ACC112 (cell line): ENCODE measurements at regions not wholly inside any gene's neighbourhood (a gene's known extent, or its start where the extent isn't known, plus 50 kb on each side); places are given as distances from the start of the nearest gene placed in this dataset.

Experiments used
- H2AFZ ChIP-seq: fragments of 200-600 bp; sonication (generic); one replicate; pipeline ENCODE4 v1.6.0; 2017; ENCODE audit warnings: antibody characterized with exemption, low read length; ENCODE audit not compliant: unreplicated experiment
- H3K27ac ChIP-seq: fragments of 200-600 bp; sonication (generic); 2 replicates; pipeline ENCODE4 v1.5.1; 2014; ENCODE audit warnings: low read depth, mild to moderate bottlenecking, antibody characterized with exemption, low read length, moderate library complexity
- H3K27me3 ChIP-seq: fragments of 200-600 bp; sonication (generic); 2 replicates; pipeline ENCODE4 v1.6.1; 2014; ENCODE audit warnings: mild to moderate bottlenecking, antibody characterized with exemption, low read length, moderate library complexity, mixed read lengths; ENCODE audit not compliant: insufficient read depth
- H3K36me3 ChIP-seq: fragments of 200-600 bp; sonication (generic); 2 replicates; pipeline ENCODE4 v1.6.1; 2016; ENCODE audit warnings: mild to moderate bottlenecking, antibody characterized with exemption, low read length, moderate library complexity, mixed read lengths; ENCODE audit not compliant: insufficient read depth
- H3K4me1 ChIP-seq: fragments of 200-600 bp; sonication (generic); one replicate; pipeline ENCODE4 v1.6.1; 2016; ENCODE audit warnings: low read length, mixed read lengths; ENCODE audit not compliant: insufficient read depth, unreplicated experiment, control insufficient read depth
- H3K4me3 ChIP-seq: fragments of 200-600 bp; sonication (generic); 2 replicates; pipeline ENCODE4 v1.5.1; 2014; ENCODE audit warnings: mild to moderate bottlenecking, low read depth, low read length
- H3K79me2 ChIP-seq: fragments of 200-600 bp; sonication (generic); one replicate; pipeline ENCODE4 v1.6.0; 2016; ENCODE audit warnings: low read length; ENCODE audit not compliant: control insufficient read depth, unreplicated experiment, insufficient read depth

DNA sequence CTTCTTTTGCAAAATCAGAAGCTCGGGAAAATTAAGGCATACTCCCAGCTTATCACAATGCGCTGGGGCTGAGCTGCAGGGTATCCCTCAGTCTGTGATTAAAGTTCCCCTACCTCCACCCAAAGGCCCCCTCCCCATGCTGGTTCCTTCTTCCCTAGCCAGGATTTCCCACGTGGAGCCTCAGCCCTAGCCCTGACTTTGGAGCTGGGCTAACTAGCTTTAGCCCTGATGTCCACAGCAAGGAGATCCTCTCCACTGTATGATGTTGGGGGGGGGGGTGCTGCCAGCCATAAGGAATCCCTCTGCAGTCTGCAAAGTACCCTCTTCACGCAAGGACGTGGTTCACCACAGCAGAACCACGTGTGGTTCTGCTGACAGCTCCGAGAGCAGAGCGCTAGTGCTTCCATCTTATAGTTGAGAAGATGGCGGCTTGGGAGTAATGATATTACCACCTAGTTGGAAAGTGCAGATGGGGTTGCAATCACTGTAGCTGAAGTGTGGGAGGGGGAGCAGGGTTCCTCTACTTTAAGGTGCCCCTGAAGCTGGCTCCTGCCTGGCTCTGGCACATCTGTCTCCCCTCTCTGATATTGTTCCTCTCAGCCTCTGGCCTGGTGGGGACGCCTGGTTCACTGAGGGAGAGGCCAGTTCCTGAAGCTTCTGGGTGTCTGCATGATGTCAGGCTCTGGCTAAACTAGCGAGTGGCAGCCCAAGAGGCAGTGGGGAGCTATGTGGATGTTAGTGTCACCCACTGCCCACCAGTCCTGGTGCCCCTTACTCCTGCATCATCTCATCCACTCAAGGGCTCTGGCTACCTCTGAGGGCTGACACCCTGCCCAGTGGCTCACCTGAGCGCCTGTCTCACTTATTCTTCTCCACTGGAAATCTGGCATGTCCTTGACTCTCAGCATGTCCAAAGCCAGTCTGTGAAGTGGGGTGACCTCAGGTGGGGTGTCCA lies 270.7 kb downstream of the RPS24 start:
- H2AFZ ChIP-seq, result no peak overlapping the region
- peaks cover 24% of the 10 kb centered on the region; the same call in 1 of the 2 replicates for H3K27me3 ChIP-seq
- H3K4me3 ChIP-seq, result no peak overlapping the region
- H3K27ac ChIP-seq, result no peak overlapping the region
- H3K4me1 ChIP-seq, result peaks cover 8% of the 10 kb centered on the region
- no peaks in the 10 kb centered on the region for H3K79me2 ChIP-seq
- H3K36me3 ChIP-seq, result no peaks in the 10 kb centered on the region

DNA sequence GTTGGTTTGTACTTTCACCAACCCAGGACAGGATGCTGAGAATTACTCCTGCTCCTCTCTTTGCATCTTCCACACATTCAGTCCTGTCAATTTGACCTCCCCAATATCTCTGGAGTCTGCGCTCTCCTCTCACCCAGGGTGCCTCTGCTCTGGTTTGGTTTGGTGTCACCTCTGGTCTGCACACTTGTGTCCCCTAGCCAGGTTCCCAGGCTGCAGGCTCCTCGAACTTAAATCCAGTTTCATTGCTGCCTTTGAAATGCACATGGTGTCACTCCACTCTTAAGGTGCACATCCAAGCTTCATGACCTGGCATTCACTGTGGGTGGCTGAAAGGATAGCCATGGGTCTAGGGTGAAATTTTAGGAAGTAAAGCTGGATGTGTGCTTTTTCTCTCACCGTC lies 271.6 kb downstream of the RPS24 start:
- Histone ChIP-seq H3K27me3 (peaks cover 27% of the 10 kb centered on the region; the same call in 1 of the 2 replicates), H3K36me3 (no peaks in the 10 kb centered on the region), H3K27ac (no peak overlapping the region), H2AFZ (no peak overlapping the region), H3K4me1 (peaks cover 8% of the 10 kb centered on the region), H3K4me3 (no peak overlapping the region), H3K79me2 (no peaks in the 10 kb centered on the region)

DNA sequence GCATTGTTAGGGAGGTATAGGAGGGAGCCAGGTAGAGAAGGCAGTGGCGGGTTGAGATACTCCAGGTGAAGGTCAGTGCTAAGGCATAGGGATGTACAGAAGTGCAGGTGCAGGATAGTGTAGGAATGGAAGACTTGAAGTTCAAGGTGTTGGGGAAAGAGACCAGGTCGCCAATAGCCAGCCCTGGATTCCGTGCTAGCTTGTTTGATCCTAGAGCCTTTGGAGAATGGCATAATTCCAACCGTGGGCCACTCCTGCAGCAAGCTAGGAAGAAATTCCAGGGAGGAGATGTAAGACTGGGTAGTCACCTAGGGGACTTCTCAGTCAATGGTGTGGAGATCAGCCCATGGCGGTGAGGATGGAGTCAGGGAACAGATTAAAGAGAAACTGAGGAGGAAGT lies 272.7 kb downstream of the RPS24 start:
- no peak overlapping the region for H2AFZ ChIP-seq
- no peak overlapping the region for H3K4me3 ChIP-seq
- peaks cover 8% of the 10 kb centered on the region for H3K4me1 ChIP-seq
- no peaks in the 10 kb centered on the region for H3K36me3 ChIP-seq
- peaks cover 27% of the 10 kb centered on the region; the same call in 1 of the 2 replicates for H3K27me3 ChIP-seq
- no peak overlapping the region for H3K27ac ChIP-seq
- no peaks in the 10 kb centered on the region for H3K79me2 ChIP-seq

DNA sequence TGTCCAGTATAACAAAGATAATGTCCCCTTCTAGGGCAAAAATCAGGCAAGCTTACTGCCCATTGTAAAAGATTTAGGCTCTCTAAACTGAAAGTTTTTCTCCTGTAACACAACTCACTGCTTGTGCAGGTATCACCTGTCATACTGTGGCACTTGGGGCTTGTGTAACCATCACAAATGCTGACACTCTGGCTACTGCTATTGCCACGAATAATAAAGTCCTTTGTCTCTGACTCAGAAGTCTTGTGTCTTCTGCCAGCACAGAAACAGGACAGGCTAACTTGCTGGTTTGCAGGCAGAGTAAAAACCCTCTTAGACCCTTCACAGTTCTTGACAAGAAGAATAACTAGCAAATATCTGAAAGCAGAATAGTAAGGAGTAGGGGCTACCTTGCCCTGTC lies 273.9 kb downstream of the RPS24 start:
- H3K79me2 ChIP-seq, result no peaks in the 10 kb centered on the region
- no peak overlapping the region for H3K4me3 ChIP-seq
- no peak overlapping the region for H3K27ac ChIP-seq
- H3K36me3 ChIP-seq, result no peaks in the 10 kb centered on the region
- H2AFZ ChIP-seq, result no peak overlapping the region
- peaks cover 2% of the 10 kb centered on the region for H3K4me1 ChIP-seq
- peaks cover 32% of the 10 kb centered on the region for H3K27me3 ChIP-seq

DNA sequence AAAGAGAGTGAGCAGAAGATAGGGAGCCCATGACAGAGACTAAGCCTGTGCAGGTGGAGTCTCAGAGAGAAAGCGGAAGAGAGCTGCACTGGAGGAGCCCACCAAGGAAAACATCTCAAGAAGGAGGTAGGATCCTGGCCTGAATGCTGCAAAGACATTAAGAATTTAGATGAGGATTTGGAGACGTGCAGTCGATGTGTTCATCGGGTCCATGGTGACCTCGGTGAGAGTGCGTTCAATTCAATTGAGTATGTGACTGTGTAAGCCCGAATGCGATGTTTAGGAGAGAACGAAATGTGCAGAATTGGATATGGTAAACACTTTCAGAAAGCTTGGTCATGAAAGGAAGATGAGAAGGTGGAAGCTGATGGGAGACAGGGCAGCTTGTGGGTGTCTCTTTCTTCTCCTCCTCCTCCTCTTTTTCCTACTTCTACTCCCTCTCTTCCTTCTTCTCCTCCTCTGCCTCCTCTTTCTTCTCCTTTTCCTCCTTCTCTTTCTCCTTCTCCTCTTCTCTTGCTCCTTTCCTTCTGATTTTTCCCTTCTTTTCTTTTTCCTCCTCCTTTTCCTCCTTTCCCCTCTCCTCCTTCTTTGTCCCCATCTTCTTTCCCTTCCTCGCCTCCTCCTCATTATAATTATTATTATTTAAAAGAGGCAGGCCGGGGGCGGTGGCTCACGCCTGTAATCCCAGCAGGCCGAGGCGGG lies 276.0 kb downstream of the RPS24 start:
- H3K27me3 ChIP-seq, result peaks cover 39% of the 10 kb centered on the region
- no peak overlapping the region for H2AFZ ChIP-seq
- no peak overlapping the region for H3K4me3 ChIP-seq
- H3K4me1 ChIP-seq, result no peaks in the 10 kb centered on the region
- H3K27ac ChIP-seq, result no peak overlapping the region
- H3K79me2 ChIP-seq, result no peaks in the 10 kb centered on the region
- no peaks in the 10 kb centered on the region for H3K36me3 ChIP-seq

DNA sequence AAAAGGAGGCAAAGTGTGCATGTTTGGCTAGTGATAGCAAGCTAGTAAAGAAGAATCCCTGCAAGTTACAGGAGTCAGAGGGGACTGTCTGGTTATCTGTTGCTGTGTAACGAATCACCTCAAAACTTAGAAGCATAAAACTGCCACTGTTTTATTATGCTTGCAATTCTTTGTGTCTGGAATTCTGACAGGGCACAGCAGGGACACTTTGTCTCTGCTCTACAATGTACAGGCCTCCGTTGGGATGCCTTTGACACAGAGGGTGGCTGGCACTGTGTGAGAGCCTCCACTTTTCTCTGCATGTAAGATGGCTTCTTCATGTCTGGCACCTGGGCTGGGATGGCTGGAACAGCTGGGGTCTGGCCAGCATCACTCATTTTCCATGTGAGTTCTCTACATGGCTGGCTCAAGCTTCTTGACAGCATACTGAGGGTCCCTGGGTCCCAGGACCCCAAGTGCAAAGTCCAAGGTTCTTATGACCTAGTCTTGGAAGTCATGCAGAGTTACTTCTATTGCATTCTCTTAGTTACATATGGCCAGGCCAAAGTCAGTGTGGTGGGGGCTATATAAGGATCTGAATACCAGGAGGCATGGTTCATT lies 276.9 kb downstream of the RPS24 start:
- peaks cover 39% of the 10 kb centered on the region for H3K27me3 ChIP-seq
- no peak overlapping the region for H3K27ac ChIP-seq
- H2AFZ ChIP-seq, result no peak overlapping the region
- H3K36me3 ChIP-seq, result no peaks in the 10 kb centered on the region
- no peak overlapping the region for H3K4me3 ChIP-seq
- no peaks in the 10 kb centered on the region for H3K79me2 ChIP-seq
- no peaks in the 10 kb centered on the region for H3K4me1 ChIP-seq

DNA sequence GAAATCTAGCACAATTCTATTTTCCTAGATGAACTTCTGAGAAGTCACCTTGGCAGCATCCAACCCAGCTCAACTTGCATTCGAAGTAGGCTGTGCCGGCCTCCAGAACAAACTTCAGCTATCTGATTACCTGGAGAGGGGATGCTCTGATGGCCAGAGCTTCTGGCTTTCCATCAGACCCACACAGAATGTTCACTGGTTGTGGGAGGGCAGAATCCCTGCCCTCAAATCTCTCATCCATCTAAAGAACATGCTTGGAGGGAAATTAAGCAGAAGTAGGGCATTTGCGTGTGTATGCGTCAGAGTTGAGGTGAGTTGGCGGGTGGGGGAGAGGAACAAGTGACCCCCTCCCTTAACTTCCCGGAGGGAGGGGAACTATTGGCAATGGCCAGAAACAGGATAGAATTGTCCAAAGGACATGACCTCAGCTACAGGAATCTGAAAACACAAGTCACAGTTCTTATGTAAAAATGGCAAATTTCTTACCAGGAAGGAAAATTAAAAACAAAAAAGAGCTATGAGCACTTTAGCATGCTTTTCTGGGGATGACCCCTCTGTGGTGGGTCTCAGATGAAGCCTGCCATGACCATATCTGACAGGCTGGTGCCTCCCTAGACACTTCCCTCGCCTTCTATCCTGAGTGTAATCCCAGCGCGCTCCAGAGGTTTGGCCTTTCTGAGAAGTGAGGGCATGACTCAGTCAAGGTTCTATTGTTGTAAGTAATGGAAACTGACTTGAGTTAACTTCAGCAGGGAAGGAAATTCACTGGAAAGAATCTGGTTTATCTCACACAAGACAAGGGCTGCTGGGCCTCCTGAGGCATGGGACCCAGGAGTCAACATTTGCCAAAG lies 278.8 kb downstream of the RPS24 start:
- no peaks in the 10 kb centered on the region for H3K4me1 ChIP-seq
- H3K4me3 ChIP-seq, result no peak overlapping the region
- no peak overlapping the region for H3K27ac ChIP-seq
- H2AFZ ChIP-seq, result no peak overlapping the region
- no peaks in the 10 kb centered on the region for H3K36me3 ChIP-seq
- no peaks in the 10 kb centered on the region for H3K79me2 ChIP-seq
- peaks cover 30% of the 10 kb centered on the region for H3K27me3 ChIP-seq

DNA sequence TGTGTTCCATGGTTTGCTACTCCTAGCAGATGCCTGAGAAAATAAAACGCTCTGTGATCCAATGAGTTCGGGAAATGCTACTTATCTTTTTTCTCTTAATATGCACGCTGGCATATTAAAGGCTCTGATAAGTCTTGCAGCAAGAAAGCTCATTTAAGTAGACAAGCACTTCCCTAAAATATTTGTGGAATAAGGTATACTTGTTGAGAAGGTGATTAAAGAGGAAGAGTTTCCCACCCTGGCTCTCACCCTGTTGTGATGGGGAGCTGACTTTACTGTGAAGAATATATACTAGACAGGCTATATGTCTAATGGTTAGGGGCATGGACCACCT lies 279.4 kb downstream of the RPS24 start:
- H2AFZ ChIP-seq, result no peak overlapping the region
- H3K79me2 ChIP-seq, result no peaks in the 10 kb centered on the region
- no peak overlapping the region for H3K27ac ChIP-seq
- H3K36me3 ChIP-seq, result no peaks in the 10 kb centered on the region
- no peaks in the 10 kb centered on the region for H3K4me1 ChIP-seq
- H3K27me3 ChIP-seq, result peaks cover 30% of the 10 kb centered on the region
- no peak overlapping the region for H3K4me3 ChIP-seq

DNA sequence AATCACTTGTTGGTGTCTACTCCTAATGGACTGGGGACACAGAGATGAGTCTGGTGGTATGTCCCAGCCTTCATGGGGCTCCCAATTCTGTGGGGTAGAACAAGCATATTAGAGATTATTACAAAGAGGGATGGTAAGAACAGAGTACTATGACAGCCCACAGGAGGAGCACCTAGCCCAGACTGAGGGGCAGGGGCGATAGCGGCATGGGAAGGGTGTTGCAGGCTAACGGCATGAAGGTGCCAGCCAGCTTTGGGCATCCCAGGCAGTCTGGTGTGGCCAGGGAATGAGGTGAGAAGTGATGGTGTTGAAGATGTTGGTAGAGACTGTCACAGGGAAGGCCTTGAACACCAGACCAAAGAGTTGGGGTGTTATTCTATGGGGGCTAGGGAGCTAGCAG lies 280.0 kb downstream of the RPS24 start:
- H3K4me1 ChIP-seq, result no peaks in the 10 kb centered on the region
- H3K4me3 ChIP-seq, result no peak overlapping the region
- no peaks in the 10 kb centered on the region for H3K79me2 ChIP-seq
- H3K27ac ChIP-seq, result no peak overlapping the region
- H2AFZ ChIP-seq, result no peak overlapping the region
- no peaks in the 10 kb centered on the region for H3K36me3 ChIP-seq
- H3K27me3 ChIP-seq, result peaks cover 30% of the 10 kb centered on the region

DNA sequence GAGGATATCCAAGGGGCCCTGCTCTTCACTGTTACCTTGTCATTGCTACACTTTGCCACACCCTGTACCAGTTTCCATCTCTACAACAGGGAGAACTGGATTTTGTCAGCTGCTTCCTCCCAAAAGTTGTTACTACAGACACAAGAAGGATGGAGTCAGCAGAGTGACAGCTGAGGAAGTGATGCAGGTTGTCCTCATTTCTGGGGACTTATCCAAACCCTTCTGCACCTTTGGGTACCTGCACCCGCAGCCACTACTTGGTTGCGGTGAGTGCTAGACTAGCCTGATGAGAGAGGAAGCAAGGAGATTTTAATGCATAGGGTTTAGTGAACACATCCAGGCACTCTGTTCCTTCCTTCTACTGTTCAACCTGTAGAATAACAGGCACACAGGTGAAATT lies 281.0 kb downstream of the RPS24 start:
- no peak overlapping the region for H2AFZ ChIP-seq
- no peak overlapping the region for H3K4me3 ChIP-seq
- peaks cover 24% of the 10 kb centered on the region for H3K27me3 ChIP-seq
- no peak overlapping the region for H3K27ac ChIP-seq
- H3K4me1 ChIP-seq, result no peaks in the 10 kb centered on the region
- no peaks in the 10 kb centered on the region for H3K36me3 ChIP-seq
- no peaks in the 10 kb centered on the region for H3K79me2 ChIP-seq
